ENCODE measurements at regions not wholly inside any gene's neighbourhood (a gene's known extent, or its start where the extent isn't known, plus 50 kb on each side); places are given as distances from the start of the nearest gene placed in this dataset.

- intact Hi-C loops (cut with DNase I; ENCODE audit: low total_unique reads) (no loop called here), in situ Hi-C loops (cut with MboI; ENCODE audit: low pct_ligation_motif_present in 1 of 4, low pct_unique_long_range_greater_than_20kb in 1 of 4, low sequenced_read_pairs in 3 of 4) (no loop called here)
- 78% methylated on average over 7 of the region's 7 CpGs; no CpG with 5 or more reads in 1 of the 2 donors for WGBS, 2 donors (ENCODE audit: low coverage in 1 of 2)
- H3K4me3 ChIP-seq: no peak overlapping the region
- H3K27me3 ChIP-seq: no peaks in the 10 kb centered on the region
- peak; percentile 14 for DNase-seq
- TF ChIP-seq CTCF (IDR thresholded peaks at IDR 0.05) (no peak), POLR2A (IDR thresholded peaks at IDR 0.05) (no peak), POLR2AphosphoS5 (IDR thresholded peaks at IDR 0.05) (no peak), EP300 (IDR thresholded peaks at IDR 0.05; ENCODE audit: low read depth) (no peak)
- H3K4me1 ChIP-seq: no peaks in the 10 kb centered on the region
- H3K9me3 ChIP-seq: no peaks in the 10 kb centered on the region
- no peak overlapping the region for H3K27ac ChIP-seq
- H3K36me3 ChIP-seq: no peaks in the 10 kb centered on the region
Measured at GRCh38 chr10:6973899-6974298, 393.8 kb upstream of the PRKCQ start.

- H3K4me1 ChIP-seq: no peaks in the 10 kb centered on the region
- H3K4me3 ChIP-seq: no peak overlapping the region
- 70 to 74% methylated on average over 6 of the region's 6 CpGs for WGBS, 2 donors (ENCODE audit: low coverage in 1 of 2)
- DNase-seq: no peak
- no peaks in the 10 kb centered on the region for H3K27me3 ChIP-seq
- no peak for TF ChIP-seq EP300 (IDR thresholded peaks at IDR 0.05; ENCODE audit: low read depth)
- TF ChIP-seq CTCF (IDR thresholded peaks at IDR 0.05): no peak
- no peak for TF ChIP-seq POLR2A (IDR thresholded peaks at IDR 0.05)
- no peak for TF ChIP-seq POLR2AphosphoS5 (IDR thresholded peaks at IDR 0.05)
- no peak overlapping the region for H3K27ac ChIP-seq
- no peaks in the 10 kb centered on the region for H3K9me3 ChIP-seq
- intact Hi-C loops (cut with DNase I; ENCODE audit: low total_unique reads) (no loop called here), in situ Hi-C loops (cut with MboI; ENCODE audit: low pct_ligation_motif_present in 1 of 4, low pct_unique_long_range_greater_than_20kb in 1 of 4, low sequenced_read_pairs in 3 of 4) (no loop called here)
- no peaks in the 10 kb centered on the region for H3K36me3 ChIP-seq
Measured at GRCh38 chr10:6972226-6972625, 392.1 kb upstream of the PRKCQ start.

- in situ Hi-C loops (cut with MboI; ENCODE audit: low pct_ligation_motif_present in 1 of 4, low pct_unique_long_range_greater_than_20kb in 1 of 4, low sequenced_read_pairs in 3 of 4): no loop called here
- H3K9me3 ChIP-seq: no peaks in the 10 kb centered on the region
- intact Hi-C loops (cut with DNase I; ENCODE audit: low total_unique reads): no loop called here
- no peaks in the 10 kb centered on the region for H3K36me3 ChIP-seq
- no peak overlapping the region for H3K4me3 ChIP-seq
- no peaks in the 10 kb centered on the region for H3K4me1 ChIP-seq
- TF ChIP-seq CTCF (IDR thresholded peaks at IDR 0.05) (no peak), POLR2AphosphoS5 (IDR thresholded peaks at IDR 0.05) (no peak), POLR2A (IDR thresholded peaks at IDR 0.05) (no peak), EP300 (IDR thresholded peaks at IDR 0.05; ENCODE audit: low read depth) (no peak)
- H3K27me3 ChIP-seq: no peaks in the 10 kb centered on the region
- H3K27ac ChIP-seq: no peak overlapping the region
- WGBS, 2 donors (ENCODE audit: low coverage in 1 of 2): 80% methylated on average over 4 of the region's 4 CpGs; no CpG with 5 or more reads in 1 of the 2 donors
- DNase-seq: no peak
Measured at GRCh38 chr10:6969659-6970058, 389.6 kb upstream of the PRKCQ start.

GRCh38 chr10:6964543-6964942 lies 384.5 kb upstream of the PRKCQ start:
- H3K4me3 ChIP-seq: no peak overlapping the region
- in situ Hi-C loops (cut with MboI; ENCODE audit: low pct_ligation_motif_present in 1 of 4, low pct_unique_long_range_greater_than_20kb in 1 of 4, low sequenced_read_pairs in 3 of 4): no loop called here
- TF ChIP-seq EP300 (IDR thresholded peaks at IDR 0.05; ENCODE audit: low read depth) (no peak), CTCF (IDR thresholded peaks at IDR 0.05) (no peak), POLR2A (IDR thresholded peaks at IDR 0.05) (no peak), POLR2AphosphoS5 (IDR thresholded peaks at IDR 0.05) (no peak)
- no peaks in the 10 kb centered on the region for H3K36me3 ChIP-seq
- no peaks in the 10 kb centered on the region for H3K9me3 ChIP-seq
- intact Hi-C loops (cut with DNase I; ENCODE audit: low total_unique reads): no loop called here
- DNase-seq: no peak
- no peaks in the 10 kb centered on the region for H3K4me1 ChIP-seq
- WGBS, 2 donors (ENCODE audit: low coverage in 1 of 2): 77 to 88% methylated on average over 2 to 4 of the region's 4 CpGs
- no peaks in the 10 kb centered on the region for H3K27me3 ChIP-seq
- no peak overlapping the region for H3K27ac ChIP-seq

All from transverse colon (tissue), 4 donors.